Left hindlimb (tissue), 1 donor: ENCODE measurements at regions not wholly inside any gene's neighbourhood (a gene's known extent, or its start where the extent isn't known, plus 50 kb on each side); places are given as distances from the start of the nearest gene placed in this dataset.

Experiments
- DNase-seq: peaks from one replicate; pipeline ENCODE4 v3.0.0-alpha.2; 2018

GRCh38 chr20:17856837-17857605, 111.6 kb downstream of the SNX5 start:
- no peak for DNase-seq

- no peak for DNase-seq
Measured at GRCh38 chr20:17856024-17856564, 112.5 kb downstream of the SNX5 start.

- peak; percentile 68 for DNase-seq
Measured at GRCh38 chr20:17854307-17854903, 114.2 kb downstream of the SNX5 start.

GRCh38 chr20:17852323-17852722, 116.3 kb downstream of the SNX5 start:
- DNase-seq: no peak

GRCh38 chr20:17850684-17851026, 117.9 kb downstream of the SNX5 start:
- no peak for DNase-seq

GRCh38 chr20:17849901-17850683, 118.5 kb downstream of the SNX5 start:
- no peak for DNase-seq

GRCh38 chr20:17849138-17849900, 119.3 kb downstream of the SNX5 start:
- no peak for DNase-seq

- no peak for DNase-seq
Measured at GRCh38 chr20:17848249-17849048, 120.1 kb downstream of the SNX5 start.

- peak; percentile 46 for DNase-seq
Measured at GRCh38 chr20:17845701-17846475, 122.7 kb downstream of the SNX5 start.

GRCh38 chr20:17844549-17845298, 123.9 kb downstream of the SNX5 start:
- DNase-seq: no peak

GRCh38 chr20:17844133-17844429, 124.5 kb downstream of the SNX5 start:
- no peak for DNase-seq

- DNase-seq: peak; percentile 89
Measured at GRCh38 chr20:17843246-17844132, 125.1 kb downstream of the SNX5 start.

GRCh38 chr20:17841751-17842215, 126.8 kb downstream of the SNX5 start:
- DNase-seq: peak; percentile 86

- no peak for DNase-seq
Measured at GRCh38 chr20:17840423-17840822, 128.2 kb downstream of the SNX5 start.

GRCh38 chr20:17838921-17839320, 129.7 kb downstream of the SNX5 start:
- no peak for DNase-seq

GRCh38 chr20:17837179-17837578, 131.4 kb downstream of the SNX5 start:
- DNase-seq: no peak

- DNase-seq: peak; percentile 94
Measured at GRCh38 chr20:17836303-17836861, 132.2 kb downstream of the SNX5 start.

GRCh38 chr20:17835934-17836300, 132.7 kb downstream of the SNX5 start:
- no peak for DNase-seq
